ENCODE measurements at regions not wholly inside any gene's neighbourhood (a gene's known extent, or its start where the extent isn't known, plus 50 kb on each side); places are given as distances from the start of the nearest gene placed in this dataset.

GRCh38 chr3:35500641-35501350 lies 138.5 kb upstream of the ARPP21 start:
- intact Hi-C loops (cut with DNase I; ENCODE audit: low total_unique reads) = no loop called here
- Histone ChIP-seq H3K9me3 (no peaks in the 10 kb centered on the region), H3K4me3 (no peak overlapping the region), H3K27me3 (no peaks in the 10 kb centered on the region), H3K36me3 (ENCODE audit: low read depth, missing control alignments) (no peaks in the 10 kb centered on the region), H3K4me1 (no peaks in the 10 kb centered on the region), H3K27ac (no peak overlapping the region)
- no peak for DNase-seq
- WGBS, 2 donors = 61 to 70% methylated on average over 3 of the region's 3 CpGs
- TF ChIP-seq CTCF (IDR thresholded peaks at IDR 0.05) = no peak
- no peak for TF ChIP-seq POLR2A (IDR thresholded peaks at IDR 0.05)

DNA sequence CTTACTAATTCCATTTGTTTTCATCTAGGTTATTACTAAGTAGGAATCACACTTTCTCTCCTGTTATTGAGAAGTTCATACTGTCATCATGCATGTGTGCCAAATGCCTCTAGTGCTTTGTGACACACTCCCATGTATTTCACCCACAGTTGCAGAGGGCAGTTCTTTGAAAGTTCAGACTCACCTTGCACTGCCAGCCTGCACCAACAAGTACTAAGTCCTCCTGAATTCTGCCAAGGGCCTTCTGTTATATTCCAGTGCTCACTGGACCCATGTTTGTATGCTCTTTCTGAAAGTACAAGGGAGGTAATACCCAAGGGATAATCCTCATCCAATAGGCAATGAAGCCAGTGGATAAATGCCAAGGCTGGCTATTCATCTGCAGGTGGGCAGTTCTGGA lies 136.6 kb upstream of the ARPP21 start:
- Histone ChIP-seq H3K4me3 (no peak overlapping the region), H3K4me1 (no peaks in the 10 kb centered on the region), H3K9me3 (no peaks in the 10 kb centered on the region), H3K27ac (no peak overlapping the region), H3K36me3 (ENCODE audit: low read depth, missing control alignments) (no peaks in the 10 kb centered on the region), H3K27me3 (no peaks in the 10 kb centered on the region)
- intact Hi-C loops (cut with DNase I; ENCODE audit: low total_unique reads) = no loop called here
- no peak for DNase-seq
- TF ChIP-seq CTCF (IDR thresholded peaks at IDR 0.05) = no peak

GRCh38 chr3:35505181-35505580 lies 134.1 kb upstream of the ARPP21 start:
- intact Hi-C loops (cut with DNase I; ENCODE audit: low total_unique reads) = no loop called here

GRCh38 chr3:35505772-35506171 lies 133.6 kb upstream of the ARPP21 start:
- H3K36me3 ChIP-seq (ENCODE audit: low read depth, missing control alignments) = no peaks in the 10 kb centered on the region
- H3K27ac ChIP-seq = no peak overlapping the region
- no peaks in the 10 kb centered on the region for H3K27me3 ChIP-seq
- 91 to 94% methylated on average over 2 to 3 of the region's 3 CpGs for WGBS, 2 donors
- no peaks in the 10 kb centered on the region for H3K4me1 ChIP-seq
- H3K4me3 ChIP-seq = no peak overlapping the region
- intact Hi-C loops (cut with DNase I; ENCODE audit: low total_unique reads) = no loop called here
- TF ChIP-seq CTCF (IDR thresholded peaks at IDR 0.05) = no peak
- TF ChIP-seq POLR2A (IDR thresholded peaks at IDR 0.05) = no peak
- no peaks in the 10 kb centered on the region for H3K9me3 ChIP-seq
- DNase-seq = no peak

More at GRCh38 chr3:35505181-35505580, 134.1 kb upstream of the ARPP21 start:
- Histone ChIP-seq H3K27ac (no peak overlapping the region), H3K4me3 (no peak overlapping the region), H3K27me3 (no peaks in the 10 kb centered on the region), H3K4me1 (no peaks in the 10 kb centered on the region), H3K36me3 (ENCODE audit: low read depth, missing control alignments) (no peaks in the 10 kb centered on the region), H3K9me3 (no peaks in the 10 kb centered on the region)
- TF ChIP-seq POLR2A (IDR thresholded peaks at IDR 0.05) (no peak), CTCF (IDR thresholded peaks at IDR 0.05) (no peak)
- DNase-seq = peak; percentile 78
- 17 to 25% methylated on average over 1 to 7 of the region's 7 CpGs for WGBS, 2 donors

DNA sequence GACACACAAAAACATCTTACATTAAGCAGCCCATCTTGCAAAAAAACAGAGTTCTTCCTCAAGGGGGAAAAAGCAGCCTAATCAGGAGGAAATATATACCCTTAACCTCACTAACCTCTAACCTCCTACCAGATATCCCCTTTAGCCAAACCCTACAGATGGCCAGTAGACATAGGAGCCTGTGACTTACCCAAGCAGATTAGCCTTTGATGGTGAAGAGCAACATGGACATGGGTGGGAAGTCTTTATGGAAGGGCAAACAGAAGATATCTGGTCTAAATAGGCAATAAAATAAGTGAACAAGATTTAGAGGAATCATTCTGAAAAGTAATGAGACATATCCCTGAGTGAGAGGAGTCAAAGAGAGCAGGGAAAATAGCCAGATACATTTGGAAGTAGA lies 119.4 kb upstream of the ARPP21 start:
- TF ChIP-seq POLR2A (IDR thresholded peaks at IDR 0.05) (no peak), CTCF (IDR thresholded peaks at IDR 0.05) (no peak)
- no peak overlapping the region for H3K27ac ChIP-seq
- H3K36me3 ChIP-seq (ENCODE audit: low read depth, missing control alignments) = no peaks in the 10 kb centered on the region
- no peak overlapping the region for H3K4me3 ChIP-seq
- H3K9me3 ChIP-seq = no peaks in the 10 kb centered on the region
- no peaks in the 10 kb centered on the region for H3K4me1 ChIP-seq
- intact Hi-C loops (cut with DNase I; ENCODE audit: low total_unique reads) = no loop called here
- H3K27me3 ChIP-seq = no peaks in the 10 kb centered on the region
- DNase-seq = no peak
